Fibroblast of mammary gland (primary cell): ENCODE measurements at regions not wholly inside any gene's neighbourhood (a gene's known extent, or its start where the extent isn't known, plus 50 kb on each side); places are given as distances from the start of the nearest gene placed in this dataset.

ENCODE experiments used
- DNase-seq: peaks from one replicate; pipeline ENCODE4 v3.0.0-alpha.2; 2010; ENCODE audit warnings: low read depth
- H3K4me3 ChIP-seq: 2 replicates; pipeline ENCODE4 v1.5.1; 2011; ENCODE audit warnings: low read depth, mild to moderate bottlenecking, low read length, moderate library complexity; ENCODE audit not compliant: control insufficient read depth
- TF ChIP-seq, protein P1 (sequence below): conservative IDR thresholded peaks from 2 replicates; pipeline ENCODE4 v1.5.1; 2011; ENCODE audit warnings: low read depth, low read length, inconsistent platforms; ENCODE audit not compliant: control insufficient read depth, insufficient read depth

DNA sequence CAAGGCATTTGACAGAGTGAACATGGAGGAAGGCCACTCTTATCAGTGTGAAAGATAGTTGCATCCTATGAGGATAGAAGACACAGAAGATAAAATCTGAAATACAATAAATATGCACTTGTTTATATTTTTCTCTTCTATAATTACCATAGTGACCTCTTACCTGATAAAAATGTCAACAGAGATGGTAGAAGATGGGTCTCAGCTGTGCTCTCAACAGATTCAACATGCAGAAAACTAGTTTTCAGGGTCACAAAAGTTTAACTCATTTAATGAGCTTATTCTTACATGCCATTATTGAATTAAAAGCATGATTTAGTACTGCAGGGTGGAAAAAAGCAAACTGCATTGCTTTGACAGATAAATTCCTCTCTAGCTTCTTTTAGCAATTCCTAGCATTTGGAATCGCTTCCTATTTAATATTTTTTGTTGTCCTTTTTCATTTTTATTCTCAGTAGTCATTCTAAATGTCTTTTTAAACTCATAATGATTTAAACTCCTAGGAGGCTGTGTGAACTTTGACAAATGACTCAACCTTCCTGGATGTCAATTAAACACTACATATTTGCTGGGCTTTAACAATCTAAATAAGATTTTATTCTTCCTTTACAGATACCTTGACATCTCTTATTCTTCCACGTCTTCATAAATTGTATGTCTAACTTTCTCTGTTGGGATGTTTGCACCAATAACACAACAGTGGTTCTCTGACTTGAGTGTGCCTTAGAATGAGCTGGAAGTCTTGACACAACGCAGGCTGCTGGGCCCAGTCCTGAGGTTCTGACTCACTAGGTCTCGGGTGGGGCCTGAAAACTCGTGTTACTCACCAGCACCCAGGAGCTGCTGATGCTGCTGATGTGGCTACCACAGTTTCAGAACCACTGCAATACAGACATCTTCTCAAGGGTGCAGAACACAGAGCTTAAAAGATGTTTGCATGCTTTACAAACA, 565.5 kb upstream of the IGFBP3 start:
- DNase-seq = peak; percentile 93
- TF ChIP-seq, protein P1, sequence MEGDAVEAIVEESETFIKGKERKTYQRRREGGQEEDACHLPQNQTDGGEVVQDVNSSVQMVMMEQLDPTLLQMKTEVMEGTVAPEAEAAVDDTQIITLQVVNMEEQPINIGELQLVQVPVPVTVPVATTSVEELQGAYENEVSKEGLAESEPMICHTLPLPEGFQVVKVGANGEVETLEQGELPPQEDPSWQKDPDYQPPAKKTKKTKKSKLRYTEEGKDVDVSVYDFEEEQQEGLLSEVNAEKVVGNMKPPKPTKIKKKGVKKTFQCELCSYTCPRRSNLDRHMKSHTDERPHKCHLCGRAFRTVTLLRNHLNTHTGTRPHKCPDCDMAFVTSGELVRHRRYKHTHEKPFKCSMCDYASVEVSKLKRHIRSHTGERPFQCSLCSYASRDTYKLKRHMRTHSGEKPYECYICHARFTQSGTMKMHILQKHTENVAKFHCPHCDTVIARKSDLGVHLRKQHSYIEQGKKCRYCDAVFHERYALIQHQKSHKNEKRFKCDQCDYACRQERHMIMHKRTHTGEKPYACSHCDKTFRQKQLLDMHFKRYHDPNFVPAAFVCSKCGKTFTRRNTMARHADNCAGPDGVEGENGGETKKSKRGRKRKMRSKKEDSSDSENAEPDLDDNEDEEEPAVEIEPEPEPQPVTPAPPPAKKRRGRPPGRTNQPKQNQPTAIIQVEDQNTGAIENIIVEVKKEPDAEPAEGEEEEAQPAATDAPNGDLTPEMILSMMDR = no peak
- H3K4me3 ChIP-seq = no peak overlapping the region

- H3K4me3 ChIP-seq = no peak overlapping the region
- TF ChIP-seq, protein P1 = peak; percentile 34
- DNase-seq = peak; percentile 26
These were observed 564.5 kb upstream of the IGFBP3 start for GRCh38 chr7:46485481-46486065.

- TF ChIP-seq, protein P1 = no peak
- H3K4me3 ChIP-seq = no peak overlapping the region
- DNase-seq = no peak
These were observed 563.8 kb upstream of the IGFBP3 start for GRCh38 chr7:46484906-46485305.

DNA sequence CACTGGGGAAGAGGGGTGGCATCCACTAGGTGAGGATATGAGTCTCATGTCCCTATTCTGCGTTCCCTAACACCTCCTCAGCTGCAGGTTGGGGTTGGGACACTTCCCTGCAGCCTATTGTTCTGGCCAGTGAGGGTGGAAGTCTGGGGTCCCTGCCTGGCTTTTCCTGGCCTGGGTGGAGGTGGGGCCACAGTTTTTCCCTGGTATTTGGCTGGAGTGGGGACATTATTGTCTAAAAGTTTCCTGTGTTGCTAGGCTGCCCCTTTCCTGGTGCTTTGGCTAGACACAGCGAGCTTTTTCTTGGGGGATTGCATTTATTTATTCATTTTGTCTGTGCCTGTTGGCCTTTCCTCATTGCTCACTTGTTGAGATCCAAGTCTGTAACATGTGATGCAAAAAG, 559.5 kb upstream of the IGFBP3 start:
- TF ChIP-seq, protein P1 = no peak
- DNase-seq = no peak
- H3K4me3 ChIP-seq = no peak overlapping the region

GRCh38 chr7:46479680-46480079, 558.6 kb upstream of the IGFBP3 start:
- DNase-seq = no peak
- no peak overlapping the region for H3K4me3 ChIP-seq
- TF ChIP-seq, protein P1 = no peak

- DNase-seq = peak; percentile 75
- TF ChIP-seq, protein P1 = no peak
- H3K4me3 ChIP-seq = no peak overlapping the region
These were observed 557.0 kb upstream of the IGFBP3 start for GRCh38 chr7:46478046-46478445.
